Hematopoietic multipotent progenitor cell treated with erythropoietin and hydrocortisone succinate and interleukin-3 and kit ligand, for 17 days (in vitro differentiated cells): ENCODE measurements at regions not wholly inside any gene's neighbourhood (a gene's known extent, or its start where the extent isn't known, plus 50 kb on each side); places are given as distances from the start of the nearest gene placed in this dataset.

Experiments
- DNase-seq: peaks from one replicate; pipeline ENCODE4 v3.0.0-alpha.2; 2015; ENCODE audit warnings: low spot score

DNA sequence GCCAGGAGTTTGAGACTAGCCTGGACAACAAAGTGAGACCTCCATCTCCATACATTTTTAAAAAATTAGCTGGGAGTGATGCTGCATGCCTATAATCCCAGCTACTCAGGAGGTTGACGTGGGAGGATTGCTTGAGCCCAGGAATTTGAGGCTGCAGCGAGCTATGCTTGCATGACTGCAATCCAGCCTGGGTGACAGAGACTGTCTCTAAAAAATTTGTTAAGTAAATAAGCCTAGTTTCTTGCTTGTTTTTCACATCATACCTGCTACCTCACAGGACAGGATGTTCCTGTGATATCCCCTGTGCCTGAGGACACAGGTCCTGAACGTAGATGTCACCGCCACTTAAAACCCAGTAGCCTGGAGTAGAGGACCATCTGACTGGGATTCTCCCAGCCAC, 348.6 kb downstream of the MN1 start:
- no peak for DNase-seq

DNA sequence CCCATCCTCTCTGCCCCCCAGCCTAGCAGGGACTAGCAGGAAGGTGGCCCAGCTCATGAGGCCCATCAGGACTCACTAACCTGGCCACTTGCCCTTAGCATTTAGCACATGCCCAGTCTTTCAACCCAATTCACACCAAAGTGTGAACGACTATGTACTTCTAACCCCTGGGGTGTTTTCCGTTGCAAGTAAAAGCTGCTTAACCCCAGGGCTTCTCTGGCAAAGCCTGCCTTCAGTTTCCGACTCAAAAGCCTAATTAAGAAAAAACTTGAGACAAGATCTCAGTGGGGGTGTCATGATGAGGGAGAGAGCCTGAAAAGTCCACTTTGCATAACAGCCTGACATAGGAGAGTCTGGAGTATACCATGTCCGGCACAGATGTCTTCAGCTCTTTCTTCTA, 347.8 kb downstream of the MN1 start:
- DNase-seq = no peak

DNA sequence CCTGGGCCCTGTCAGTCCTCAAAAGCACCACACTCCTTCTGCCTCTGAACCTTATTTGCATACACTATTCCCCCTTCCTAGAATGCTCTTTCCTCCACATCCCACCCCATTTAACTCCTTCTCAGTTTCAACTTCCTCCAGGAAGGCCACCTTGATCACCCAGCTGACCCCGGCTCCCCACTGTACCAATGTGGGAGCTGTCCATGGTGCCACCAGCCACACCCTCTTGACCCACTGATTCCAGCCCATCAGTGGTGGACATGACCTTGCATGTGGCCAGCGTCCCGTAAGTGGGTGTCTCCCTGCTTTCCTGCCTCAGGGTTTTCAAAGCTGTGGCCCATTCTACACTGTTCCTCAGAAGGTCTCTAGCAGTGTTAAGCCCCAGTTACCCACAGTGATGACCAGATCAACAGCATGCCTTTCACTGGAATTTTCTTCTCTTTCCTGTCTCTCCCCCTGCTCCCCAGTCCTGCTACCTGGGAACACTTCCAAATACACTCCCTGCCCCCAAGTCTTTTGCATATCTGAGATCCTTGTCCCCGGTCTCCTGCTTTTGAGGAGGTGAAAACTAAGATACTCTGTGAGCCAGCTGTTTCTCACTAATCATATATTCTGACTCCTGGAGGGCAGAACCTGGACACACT, 346.6 kb downstream of the MN1 start:
- no peak for DNase-seq

DNA sequence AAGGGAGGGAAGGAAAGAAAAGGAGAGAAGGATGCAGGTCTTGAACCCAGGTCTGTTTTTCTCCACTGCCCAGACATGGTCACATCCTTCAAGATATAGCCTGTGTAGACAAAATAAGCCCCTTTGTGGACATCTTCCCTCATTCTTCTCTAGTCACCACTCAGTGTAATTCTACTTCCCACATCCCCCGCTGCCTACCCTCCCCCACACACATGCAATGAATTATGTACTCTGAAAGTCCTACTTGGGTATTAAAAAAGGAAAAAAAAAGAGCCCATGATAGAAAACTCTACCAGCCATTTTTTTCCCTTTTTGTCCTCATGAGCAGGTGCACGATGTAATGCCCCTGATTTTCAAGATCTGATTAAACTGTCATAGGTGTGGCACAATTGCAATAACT, 346.0 kb downstream of the MN1 start:
- no peak for DNase-seq

DNA sequence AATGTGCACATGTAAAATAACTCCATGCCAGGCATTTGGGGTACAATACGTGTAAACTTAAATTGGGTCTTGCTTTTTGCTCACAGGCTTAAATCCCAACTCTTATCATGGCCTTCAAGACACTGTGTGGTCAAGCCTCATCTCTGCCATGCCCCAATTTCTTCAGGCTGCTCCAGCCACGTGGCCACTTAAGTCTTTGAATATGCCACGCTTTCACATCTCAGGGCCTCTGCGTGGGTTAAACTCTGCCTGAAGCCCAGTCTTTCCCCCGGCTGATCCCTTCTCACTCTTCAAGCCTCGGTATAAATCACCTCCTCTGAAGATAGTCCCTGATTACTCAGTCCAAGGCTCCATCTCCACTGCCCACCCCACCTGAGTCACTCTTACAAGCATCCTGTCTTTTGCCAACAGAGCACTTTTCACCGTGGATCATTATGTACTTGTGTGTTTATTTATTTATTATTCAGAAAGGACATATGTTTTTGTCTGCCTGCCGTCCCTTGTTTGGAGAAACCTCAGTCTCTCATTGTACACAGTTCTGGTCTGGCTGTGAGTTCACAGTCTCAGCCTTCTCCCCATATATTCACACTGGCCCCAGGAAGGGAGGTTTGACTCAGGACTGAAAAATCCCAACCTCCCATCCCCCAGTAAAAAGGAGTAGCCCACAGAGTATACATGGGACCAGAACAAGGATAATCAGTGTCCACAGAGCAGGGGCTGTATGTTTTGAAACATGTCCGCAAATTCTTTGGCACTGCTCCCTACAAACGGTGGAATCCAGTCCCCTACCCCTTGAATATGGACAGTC, 344.7 kb downstream of the MN1 start:
- DNase-seq = no peak

DNA sequence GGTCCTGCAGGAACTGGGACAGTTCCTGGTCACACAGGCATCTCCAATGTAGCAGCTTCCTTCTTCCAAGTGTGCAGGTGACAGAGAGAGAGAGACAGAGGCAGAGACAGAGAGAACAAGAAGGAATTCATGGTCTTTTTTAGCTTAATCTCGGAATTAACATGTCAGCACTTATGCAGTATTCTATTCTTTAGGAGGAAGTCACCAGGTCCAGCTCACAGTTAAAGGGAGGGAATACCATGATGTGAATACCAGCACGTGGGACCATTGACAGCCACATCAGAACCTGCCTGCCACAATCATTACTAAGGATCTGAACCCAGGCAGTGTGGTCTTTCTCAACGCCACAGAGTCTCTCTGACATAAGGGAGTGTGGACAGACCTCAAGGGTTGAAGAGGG, 341.6 kb downstream of the MN1 start:
- DNase-seq = no peak

DNA sequence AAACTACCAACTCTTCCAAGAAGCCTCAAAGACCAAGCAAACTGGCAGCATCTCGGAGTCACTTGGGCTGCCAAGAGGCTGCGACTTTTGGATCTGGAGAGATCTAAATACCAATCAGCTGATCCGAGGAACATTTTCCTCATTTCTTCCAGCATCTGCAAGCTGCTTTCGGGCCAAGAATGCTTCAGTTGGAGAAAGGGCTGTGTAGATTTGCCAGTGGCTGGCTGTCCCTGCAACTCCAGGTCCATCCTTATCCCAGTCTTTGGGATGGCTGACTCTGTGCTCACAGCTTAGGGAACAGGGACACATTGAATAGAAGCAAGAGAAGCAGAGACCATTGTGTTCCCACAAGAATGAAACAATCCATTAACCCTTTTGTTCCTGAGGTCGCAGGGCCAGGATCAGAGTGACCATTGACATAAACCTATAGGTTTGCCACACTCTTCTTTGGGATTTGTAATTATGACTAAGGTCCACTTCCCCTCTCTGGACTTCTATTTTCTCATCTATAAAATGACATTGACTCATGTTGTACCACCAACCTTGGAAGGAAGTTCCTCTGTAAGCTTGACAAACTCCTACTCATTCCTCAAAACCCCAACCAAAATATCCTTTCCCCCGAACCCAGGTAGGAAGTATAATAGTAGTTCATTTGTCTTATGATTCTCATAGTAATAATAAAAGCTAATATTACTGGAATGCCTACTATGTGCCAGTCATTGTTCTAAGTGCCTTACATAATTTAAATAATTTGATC, 340.8 kb downstream of the MN1 start:
- DNase-seq = no peak

DNA sequence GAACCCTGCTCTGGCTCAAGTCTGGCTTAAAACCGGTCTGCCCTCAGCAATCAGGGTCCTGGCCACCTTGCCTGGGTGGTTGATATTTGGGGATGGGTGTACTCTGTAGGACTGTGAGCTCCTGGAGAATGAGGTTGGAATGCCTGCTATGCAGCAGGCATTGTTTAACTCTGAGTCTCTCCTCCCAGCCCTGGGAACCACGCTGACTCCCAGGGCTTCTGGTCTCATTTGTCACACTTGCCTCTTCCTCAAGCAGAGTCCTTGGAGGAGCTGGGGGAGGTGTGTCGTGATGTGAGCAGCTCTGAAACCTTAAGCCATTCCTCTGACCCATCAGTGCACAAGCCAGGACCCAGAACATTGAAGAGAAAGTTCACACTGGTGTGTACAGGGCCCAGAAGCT, 340.1 kb downstream of the MN1 start:
- no peak for DNase-seq

DNA sequence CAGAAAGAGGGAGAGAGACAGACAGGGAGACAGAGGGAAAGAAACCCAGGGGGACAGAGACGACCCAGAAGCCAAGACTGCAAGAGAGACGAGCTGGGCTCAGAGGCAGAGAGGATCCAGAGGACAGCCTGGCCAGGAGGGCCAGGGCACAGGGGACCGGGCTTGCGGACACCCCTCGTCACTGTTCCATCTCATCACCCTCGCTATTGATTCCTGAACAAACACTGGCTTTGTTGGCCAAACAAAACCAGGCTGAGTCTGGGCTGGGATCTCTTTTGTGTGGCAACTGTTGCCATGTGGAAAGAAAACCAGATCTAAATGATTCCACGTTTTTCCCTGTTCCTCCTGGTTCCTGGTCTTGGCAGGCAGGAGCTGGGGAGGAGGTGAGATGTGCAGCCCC, 339.4 kb downstream of the MN1 start:
- DNase-seq = no peak

DNA sequence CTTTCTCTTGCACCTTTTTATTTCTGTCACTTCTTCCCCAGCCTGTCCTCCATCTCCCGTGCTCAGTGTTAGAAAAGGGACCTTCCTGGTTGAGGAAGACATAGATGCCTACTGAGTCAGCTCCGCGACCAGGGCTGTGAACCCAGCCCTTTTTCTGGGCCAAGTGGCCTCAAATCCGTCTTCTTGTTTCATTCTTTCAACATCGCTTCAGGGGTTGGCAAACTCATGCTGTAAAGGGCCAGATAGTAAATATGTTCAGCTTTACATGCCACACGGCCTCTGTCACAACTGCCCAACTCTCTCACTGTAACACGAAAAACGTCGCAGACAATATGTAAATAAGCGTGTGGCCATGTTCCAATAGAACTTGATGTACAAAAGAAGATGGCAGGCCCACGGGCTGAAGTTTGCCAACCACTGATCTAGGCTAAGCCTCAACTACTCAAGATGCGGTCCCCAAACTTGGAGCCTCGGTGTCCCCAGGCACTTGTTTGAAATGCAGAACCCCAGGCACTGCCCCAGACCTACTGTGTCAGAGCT, 338.4 kb downstream of the MN1 start:
- no peak for DNase-seq

DNA sequence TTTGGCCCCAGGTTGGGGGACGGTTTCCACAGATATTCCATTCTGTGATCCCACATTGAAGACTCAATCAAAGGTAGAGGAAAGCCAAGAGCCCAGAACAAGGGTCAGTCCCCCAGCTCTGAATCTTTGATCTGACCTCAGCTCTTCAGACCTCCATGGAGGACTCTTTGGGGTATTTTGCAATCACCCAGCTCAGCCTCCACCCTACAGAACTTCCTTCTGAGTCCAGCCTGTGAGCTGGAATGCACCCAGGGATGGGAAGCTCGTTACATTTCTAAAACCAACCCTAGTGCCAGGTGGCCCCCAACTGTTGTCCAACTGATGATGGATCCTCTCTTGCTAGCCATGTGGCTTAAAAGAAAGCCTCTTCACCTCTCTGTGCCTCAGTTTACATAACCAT, 335.3 kb downstream of the MN1 start:
- no peak for DNase-seq

DNA sequence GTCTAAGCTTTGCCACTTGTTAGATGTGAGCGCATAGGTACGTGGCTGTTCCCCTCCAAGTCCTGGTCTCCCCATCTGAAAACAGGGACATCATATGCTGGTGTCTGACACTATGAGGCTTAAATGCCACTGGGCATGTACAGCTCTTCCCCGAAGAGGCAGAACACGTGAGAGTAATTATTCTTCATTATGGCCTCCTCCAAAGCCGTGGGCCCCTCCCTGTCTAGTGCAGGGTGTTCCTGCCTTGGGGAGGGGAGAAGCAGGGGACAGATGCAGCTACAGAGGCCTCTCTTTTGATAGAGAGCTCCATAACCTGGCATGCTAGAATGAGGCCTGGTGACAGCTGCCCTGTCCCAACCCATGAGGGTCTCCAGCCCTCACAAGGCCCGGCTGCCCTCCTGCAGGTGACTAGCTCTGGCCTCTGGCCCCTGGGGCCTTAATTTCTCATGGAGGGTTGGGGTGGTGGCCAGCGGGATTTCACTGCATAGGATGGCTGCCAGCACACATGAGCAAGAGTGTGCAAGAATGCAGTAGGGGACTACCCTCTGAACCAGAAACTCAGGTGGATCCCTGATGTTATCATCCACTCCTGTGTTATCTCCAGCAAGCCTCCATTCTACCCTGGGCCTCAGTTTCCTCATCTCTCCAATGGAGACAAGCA, 334.6 kb downstream of the MN1 start:
- DNase-seq = no peak

DNA sequence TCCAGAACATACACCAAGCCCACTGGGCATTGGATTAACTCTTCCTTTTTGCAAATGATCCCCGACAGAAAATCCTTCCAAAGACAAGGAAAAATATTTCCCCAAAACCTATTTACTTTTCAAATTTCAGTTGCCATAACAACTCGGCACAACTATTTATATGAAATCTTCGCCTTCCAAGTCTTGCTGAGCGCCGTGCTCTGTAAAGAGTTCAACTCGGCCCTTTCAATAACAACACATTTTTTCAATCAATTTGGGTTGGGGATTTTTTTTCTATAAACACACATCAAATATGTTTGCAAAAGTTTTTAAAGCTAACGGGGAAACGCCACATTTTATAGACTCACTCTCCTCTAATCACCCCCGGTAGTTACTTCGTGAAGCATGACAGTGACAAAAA, 333.8 kb downstream of the MN1 start:
- DNase-seq = no peak

DNA sequence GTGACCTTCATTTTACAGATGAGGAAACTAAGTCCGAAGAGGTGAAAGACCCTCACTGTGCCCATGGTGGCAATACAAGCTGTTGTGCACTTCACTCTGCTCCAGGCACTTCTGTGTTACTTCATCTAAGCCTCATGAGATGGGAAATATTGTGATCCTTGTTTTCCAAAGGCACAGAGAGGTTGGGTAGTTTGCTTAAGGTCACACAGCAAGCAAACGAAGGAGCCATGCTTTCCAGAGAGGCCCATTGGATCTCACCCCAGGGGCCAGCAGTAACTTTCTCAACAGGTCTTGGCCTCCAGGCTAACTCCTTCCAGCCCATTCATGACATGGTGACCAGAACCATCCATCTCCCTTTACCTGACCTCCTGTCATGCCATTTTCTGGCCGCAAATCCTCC, 332.8 kb downstream of the MN1 start:
- no peak for DNase-seq

DNA sequence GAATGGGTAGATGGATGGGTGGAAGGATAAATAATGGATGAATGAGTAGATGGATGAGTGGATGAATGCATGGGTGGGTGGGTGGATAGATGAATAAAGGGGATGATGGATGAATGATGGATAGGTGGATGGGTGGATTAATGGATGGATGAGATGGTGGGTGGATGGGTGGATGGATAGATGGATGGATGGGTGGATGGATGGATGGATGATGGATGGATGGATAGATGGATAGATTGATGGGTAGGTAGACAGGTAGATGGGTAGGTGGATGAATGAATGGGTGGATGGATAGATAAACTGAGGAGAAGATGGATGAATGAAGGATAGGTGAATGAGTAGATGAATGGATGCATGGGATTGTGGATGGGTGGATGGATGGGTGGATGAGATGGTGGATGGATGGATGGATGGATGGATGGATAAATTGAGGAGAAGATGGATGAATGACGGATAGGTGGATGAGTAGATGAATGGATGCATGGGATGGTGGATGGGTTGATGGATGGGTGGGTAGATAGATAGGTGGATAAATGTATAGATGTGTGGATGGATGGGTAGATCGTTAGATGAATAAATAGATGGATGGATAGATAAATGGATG, 331.3 kb downstream of the MN1 start:
- no peak for DNase-seq

DNA sequence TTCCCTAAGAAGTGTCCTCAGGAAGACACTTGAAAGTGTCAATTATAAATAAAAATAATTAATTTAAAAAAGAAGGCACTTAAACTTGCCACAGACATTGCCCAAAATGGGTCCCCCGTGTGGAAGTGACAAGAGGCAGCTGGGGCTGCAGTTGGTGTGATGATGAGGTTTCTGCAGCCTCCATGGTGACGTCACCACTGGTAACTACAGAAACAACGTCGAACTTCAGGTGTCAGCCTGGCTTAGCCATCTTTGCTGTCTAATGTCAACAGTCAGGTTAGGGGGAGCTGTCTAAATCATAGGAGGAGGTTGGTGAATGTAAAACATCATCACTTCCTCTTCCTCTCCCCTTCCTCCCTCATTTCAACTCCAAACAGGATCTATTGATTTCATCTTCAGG, 328.6 kb downstream of the MN1 start:
- no peak for DNase-seq

DNA sequence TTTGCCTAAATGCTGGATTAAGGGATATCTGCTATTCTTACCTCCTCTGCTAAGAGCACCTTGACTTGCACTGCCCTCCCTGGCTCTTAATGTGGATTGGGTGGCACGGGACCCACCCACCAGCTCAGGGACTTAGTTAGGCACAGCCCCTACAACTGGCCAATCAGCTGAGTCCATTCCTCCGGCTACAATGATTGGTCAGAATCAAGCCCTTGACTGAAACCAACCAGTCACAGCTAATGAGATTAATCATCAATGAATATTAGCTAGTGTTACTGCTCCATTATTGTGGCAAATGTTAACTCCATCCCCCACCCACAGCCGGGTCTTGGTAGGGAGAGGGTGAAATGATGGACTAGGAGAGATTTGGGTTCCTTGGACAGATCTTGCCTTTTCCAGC, 328.0 kb downstream of the MN1 start:
- DNase-seq = no peak

DNA sequence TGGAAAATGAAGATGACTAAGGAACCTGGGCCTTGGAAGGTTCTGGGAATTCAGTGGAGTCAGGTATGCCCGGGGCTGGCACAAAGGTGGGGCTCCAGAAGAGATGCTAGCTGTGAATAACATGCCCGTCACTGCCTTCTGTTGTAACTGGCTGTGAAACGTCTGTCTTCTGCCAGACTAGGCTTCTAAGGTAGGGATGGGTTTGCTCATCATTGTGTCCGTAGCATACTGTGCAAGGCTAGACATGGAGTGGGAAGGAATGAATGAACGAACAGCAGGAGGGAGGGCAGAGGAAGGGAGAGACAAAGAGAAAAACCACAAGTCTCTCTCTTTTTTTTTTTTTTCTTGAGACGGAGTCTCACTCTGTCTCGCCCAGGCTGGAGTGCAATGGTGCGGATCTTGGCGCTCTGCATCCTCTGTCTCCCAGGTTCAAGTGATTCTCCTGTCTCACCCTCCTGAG, 327.4 kb downstream of the MN1 start:
- no peak for DNase-seq

DNA sequence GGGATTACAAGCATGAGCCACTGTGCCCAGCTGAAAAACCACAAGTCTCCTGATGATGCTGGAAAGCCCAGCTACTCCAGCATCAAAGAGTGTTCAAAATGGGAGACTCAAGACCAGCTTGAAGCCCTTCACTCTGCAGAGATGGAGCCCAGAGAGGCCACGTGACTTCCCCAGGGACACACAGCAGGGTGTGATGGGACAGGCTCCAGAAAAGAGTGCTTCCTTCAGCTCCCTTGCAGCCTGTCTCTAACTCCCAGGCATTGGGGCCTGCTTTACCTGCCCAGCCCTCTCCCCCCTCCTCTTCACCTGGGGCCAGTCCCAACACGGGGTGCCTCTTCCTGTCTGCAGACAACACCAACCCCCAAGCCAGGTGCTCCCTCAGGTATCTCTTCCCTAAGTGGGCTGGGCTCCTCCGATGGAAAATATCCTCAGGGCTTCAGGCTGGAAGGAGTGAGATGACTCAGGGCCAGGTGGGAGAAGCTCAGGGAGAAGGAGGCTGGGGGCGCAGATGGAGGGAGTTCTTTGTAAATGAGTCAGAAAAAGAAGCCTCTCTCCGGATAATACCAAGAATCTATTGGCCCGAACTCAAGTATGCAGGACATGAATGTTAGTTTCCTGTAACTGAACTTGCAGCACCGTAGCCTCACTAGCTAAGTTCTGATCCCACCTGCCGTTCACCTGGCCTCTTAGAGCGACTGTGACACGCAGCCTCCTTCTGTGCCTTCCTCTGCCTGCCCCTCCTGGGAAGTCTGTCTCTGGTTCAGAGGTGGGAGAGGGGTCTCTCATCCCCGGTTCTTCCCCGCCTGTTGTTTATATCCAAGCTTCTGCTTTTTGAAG, 326.6 kb downstream of the MN1 start:
- no peak for DNase-seq

DNA sequence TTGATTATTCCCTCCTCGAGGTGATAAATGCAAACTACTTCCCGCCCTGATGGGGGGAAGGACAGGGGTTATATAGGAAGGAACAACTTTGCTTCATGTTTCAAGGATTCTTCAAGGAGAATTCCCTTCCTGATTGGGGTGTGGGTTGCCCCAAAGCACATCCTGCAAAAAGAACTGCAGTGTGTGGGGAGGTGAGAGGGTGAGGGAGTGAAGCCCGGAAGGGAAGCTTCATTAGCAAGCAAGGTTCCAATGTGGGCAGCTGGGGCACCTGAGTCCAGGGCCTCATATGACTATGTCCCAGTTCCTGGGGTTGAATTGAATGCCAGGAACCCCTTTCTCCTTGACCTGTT, 326.0 kb downstream of the MN1 start:
- DNase-seq = no peak

DNA sequence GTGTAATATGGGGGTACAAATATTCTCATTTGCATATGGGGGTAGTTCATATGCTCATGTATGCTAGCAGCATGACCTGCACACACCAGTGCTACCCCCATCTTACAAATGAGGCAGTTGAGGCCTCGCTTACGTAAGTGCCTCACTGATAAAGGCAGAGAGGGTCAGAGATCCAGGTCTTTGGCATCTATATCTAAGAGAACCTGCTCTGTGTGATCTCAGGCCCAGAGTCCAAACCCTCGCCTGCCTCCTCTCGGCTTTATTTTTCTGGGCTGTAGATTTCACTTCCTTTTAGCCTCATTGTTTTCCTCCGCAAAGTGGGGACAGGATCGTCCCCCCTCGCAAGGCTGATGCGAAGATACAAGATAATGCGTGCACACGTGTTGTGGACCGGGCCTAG, 325.2 kb downstream of the MN1 start:
- no peak for DNase-seq
